ENCODE measurements at regions not wholly inside any gene's neighbourhood (a gene's known extent, or its start where the extent isn't known, plus 50 kb on each side); places are given as distances from the start of the nearest gene placed in this dataset.
"Not testable (repeated sequence)": the region's sequence is repeated elsewhere in the genome, so short reads cannot be mapped to it uniquely, and the experiment has no call there.

DNA sequence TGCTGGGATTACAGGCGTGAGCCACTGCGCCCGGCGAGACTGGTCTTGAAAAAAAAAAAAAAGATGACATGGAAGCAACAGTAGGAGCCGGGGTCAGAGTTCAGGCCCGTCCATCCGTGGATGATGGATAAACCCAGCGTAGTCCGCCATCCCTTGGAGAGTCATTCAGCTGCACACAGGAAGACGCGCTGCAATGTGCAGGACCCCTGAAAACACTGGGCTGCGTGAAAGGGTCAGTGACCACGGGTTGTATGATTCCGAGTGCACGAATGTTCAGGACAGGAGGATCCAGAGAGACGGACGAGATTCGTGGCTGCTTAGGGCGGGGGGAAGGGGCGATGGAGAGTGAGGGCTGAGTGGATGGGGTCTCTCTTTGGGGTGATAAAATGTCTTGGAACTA, 76.5 kb upstream of the METTL9 start:
- not testable (repeated sequence) for H3K27ac ChIP-seq (ENCODE audit: low read depth); H3K36me3 ChIP-seq (ENCODE audit: insufficient read depth); H3K4me3 ChIP-seq (ENCODE audit: low read depth, low read length); H3K4me1 ChIP-seq (ENCODE audit: insufficient read depth); DNase-seq (ENCODE audit: extremely low spot score)
- 95% methylated on average over 20 of the region's 20 CpGs for WGBS

DNA sequence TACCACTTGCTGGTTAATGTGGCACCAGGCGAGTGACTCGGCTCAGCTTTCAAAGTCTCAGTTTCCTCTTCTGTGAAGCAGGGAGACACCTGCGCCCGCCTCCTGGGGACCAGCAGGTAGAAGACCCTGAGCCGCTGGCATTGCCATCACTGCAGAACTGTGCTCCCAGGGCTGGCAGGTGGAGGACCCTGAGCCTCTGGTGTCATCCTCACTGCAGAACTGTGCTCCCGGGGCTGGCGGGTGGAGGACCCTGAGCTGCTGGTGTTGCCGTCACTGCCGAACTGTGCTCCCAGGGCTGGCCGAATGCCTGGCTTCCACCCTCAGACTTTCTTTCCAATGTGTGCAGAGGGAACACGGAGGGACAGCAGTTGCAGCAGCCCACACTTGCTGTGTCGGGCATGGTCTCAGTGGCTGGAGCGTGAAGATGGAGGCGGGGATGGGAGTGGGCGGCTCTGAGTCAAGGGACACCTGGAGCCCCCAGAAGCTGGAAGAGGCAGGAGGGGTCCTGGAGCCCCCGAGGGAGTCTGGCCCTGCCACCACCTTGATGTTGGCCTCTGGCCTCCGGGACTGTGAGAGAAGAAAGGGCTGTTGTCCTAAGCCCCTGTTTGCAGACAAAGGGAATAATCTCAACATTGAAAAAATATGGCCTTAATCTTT, 75.8 kb upstream of the METTL9 start:
- DNase-seq (ENCODE audit: extremely low spot score), result no peak
- H3K36me3 ChIP-seq (ENCODE audit: insufficient read depth), result no peaks in the 10 kb centered on the region
- 90% methylated on average over 17 of the region's 17 CpGs for WGBS
- H3K27ac ChIP-seq (ENCODE audit: low read depth), result no peak overlapping the region
- no peak overlapping the region for H3K4me3 ChIP-seq (ENCODE audit: low read depth, low read length)
- H3K4me1 ChIP-seq (ENCODE audit: insufficient read depth), result no peaks in the 10 kb centered on the region

DNA sequence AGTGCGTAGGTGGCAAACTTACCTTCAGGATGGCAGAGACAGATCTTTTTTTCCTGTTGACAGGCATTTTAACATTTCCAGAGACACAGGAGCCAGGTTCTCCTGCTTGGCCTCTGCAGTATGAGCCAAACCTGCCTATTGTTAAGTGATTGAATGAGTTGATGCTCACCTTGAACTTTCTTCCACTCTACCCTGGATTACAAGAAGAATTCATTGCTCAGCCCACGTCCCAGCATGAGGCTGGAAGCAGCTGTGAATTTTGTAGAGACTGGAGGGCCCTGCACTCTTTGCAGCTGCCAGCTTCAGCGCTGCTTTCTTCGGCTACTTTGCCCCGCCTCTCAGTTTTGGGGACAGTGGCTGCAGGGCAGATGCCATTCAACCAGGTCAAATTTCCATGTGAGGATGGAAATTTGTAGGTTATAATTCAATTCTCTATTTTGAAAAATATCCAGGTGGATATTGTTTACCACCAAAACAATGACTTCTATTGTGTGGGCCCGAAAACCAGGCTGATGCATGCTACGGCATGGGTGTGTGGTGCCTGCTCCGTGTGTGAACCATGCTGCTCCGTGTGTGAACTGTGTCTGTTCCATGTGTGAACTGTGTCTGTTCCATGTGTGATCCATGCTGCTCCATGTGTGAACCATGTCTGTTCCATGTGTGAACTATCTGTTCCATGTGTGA, 75.2 kb upstream of the METTL9 start:
- Histone ChIP-seq H3K4me1 (ENCODE audit: insufficient read depth) (no peaks in the 10 kb centered on the region), H3K36me3 (ENCODE audit: insufficient read depth) (no peaks in the 10 kb centered on the region), H3K4me3 (ENCODE audit: low read depth, low read length) (no peak overlapping the region), H3K27ac (ENCODE audit: low read depth) (no peak overlapping the region)
- 94% methylated on average over 9 of the region's 9 CpGs for WGBS
- DNase-seq (ENCODE audit: extremely low spot score), result no peak

DNA sequence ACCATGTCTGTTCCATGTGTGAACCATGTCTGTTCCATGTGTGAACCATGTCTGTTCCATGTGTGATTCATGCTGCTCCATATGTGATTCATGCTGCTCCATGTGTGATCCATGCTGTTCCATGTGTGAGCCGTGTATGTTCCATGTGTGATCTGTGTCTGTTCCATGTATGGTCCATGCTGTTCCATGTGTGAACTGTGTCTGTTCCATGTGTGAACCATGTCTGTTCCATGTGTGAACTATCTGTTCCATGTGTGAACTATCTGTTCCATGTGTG, 74.7 kb upstream of the METTL9 start:
- H3K4me3 ChIP-seq (ENCODE audit: low read depth, low read length); H3K4me1 ChIP-seq (ENCODE audit: insufficient read depth); H3K27ac ChIP-seq (ENCODE audit: low read depth); H3K36me3 ChIP-seq (ENCODE audit: insufficient read depth); DNase-seq (ENCODE audit: extremely low spot score): not testable (repeated sequence)
- WGBS, result 97% methylated on average over 1 of the region's 1 CpG

DNA sequence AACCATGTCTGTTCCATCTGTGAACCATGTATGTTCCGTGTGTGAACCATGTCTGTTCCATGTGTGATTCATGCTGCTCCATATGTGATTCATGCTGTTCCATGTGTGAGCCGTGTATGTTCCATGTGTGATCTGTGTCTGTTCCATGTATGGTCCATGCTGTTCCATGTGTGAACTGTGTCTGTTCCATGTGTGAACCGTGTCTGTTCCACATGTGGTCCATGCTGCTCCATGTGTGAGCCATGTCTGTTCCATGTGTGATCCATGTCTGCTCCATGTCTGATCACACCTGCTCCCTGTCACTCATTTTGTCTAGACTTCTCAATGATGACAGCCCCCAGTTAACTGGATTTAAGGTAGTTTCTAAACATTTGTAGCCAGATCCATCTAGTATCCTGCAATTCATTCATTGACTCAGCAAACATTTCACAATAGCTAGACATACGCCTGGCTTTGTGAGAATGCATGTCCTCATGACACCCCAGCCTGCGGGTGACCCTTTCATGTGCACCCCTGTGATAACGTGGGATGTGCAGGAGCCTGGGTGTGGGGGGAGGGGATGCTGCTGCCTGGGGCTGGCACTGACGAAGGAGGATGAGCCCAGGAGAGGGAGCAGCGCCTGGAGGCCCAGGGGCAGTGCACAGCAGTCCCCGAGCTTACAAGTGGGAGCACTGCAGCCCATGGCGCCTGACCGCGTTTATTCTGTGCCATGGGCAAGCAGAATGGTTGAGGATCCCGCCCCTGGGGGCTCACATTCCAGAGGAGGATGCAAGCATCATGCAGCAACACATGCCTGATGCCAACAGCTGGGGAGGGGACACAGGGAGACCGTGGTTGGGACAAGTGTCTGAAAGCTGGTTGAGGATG, 74.1 kb upstream of the METTL9 start:
- H3K27ac ChIP-seq (ENCODE audit: low read depth); H3K4me1 ChIP-seq (ENCODE audit: insufficient read depth); H3K4me3 ChIP-seq (ENCODE audit: low read depth, low read length); DNase-seq (ENCODE audit: extremely low spot score); H3K36me3 ChIP-seq (ENCODE audit: insufficient read depth): not testable (repeated sequence)
- 61% methylated on average over 14 of the region's 14 CpGs for WGBS

DNA sequence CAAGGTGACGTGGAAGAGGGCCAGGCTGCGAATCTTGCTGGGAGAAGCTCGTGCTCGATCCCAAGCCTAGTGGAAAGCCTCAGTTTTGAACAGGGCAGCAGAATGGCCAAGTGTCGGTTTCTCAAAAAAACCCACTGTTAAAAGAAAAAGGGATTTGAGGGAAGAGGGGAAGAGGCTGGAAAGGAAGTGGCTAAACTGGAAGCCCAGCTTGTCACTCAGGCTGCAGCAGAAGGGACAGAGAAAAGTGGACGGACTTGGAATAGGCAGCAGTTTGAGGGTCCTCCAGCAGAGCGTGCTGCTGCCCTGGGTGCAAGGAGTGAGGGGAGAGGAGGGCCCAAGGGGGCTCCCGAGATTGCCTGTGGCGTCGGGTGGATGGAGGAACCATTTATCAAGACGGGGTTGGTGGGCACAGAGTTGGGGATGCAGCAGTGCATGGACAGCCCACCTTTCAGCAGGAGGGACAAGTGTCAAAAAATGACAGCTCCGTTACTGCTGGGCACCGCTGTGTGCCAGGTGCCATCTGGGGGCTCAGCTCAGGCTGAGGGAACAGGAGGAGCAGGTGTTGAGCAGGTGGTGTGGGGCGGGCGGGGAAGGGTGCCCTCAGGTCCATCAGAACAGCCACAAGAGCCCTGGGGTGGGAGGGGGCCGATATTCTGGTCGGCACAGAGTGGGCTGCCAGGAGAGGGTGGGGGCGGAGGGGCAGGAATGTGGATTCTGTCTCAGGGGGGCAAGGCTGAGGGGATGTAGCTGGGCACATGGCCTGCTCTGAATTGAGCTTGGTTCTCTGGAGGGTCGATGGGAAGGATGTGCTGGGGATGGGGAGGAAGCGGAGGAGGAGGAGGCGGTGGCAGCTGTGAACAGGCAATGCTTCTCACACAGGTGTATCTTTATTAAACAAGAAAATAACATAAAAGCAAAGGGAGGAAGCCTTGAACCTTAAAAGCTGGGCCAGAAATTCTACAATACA, 73.1 kb upstream of the METTL9 start:
- H3K4me1 ChIP-seq (ENCODE audit: insufficient read depth); H3K27ac ChIP-seq (ENCODE audit: low read depth); DNase-seq (ENCODE audit: extremely low spot score); H3K4me3 ChIP-seq (ENCODE audit: low read depth, low read length); H3K36me3 ChIP-seq (ENCODE audit: insufficient read depth): not testable (repeated sequence)
- 76% methylated on average over 21 of the region's 21 CpGs for WGBS

DNA sequence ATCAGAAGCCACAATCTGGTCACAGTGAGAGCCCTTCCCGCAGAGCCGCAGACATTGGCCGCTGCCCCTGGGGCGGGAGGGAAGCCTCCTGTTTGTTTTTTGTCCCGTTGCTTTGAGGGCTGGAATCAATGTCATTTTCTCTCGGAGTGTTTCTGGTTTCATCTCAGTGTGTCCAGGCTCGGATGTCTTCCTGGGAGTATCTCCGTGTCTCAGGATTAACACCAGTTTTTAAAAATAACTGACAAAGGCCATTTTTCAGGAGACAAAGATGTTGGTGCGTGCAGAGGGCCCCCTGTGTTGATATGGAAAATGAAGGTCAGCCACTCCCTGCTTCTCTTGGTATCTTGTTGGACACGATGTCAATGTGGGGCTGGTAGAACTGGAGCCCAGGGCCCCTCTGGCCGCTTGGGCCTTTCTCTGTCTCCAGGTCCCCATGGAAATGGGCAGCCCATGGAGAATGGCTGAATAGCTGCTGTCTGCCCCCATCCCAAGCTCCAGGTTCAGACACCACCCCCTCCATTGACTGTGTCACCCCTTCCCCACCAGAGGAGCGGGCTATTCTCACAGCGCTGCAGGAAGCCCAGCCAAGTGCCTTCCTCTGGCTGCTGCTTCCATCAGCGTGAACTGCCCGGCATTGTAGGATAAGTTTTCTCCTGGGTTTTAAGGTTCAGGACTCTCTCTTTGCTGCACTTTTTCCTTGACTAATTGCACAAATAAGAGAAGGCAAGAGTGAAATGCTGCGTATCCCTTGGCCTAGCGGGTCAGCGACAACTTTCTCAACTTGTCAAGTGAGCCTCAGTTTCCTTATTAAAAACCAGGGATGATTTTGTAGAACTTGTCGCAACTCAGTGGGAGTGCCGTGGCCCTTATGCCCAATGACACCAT, 72.2 kb upstream of the METTL9 start:
- no peaks in the 10 kb centered on the region for H3K4me1 ChIP-seq (ENCODE audit: insufficient read depth)
- no peak overlapping the region for H3K27ac ChIP-seq (ENCODE audit: low read depth)
- H3K36me3 ChIP-seq (ENCODE audit: insufficient read depth), result no peaks in the 10 kb centered on the region
- no peak overlapping the region for H3K4me3 ChIP-seq (ENCODE audit: low read depth, low read length)
- DNase-seq (ENCODE audit: extremely low spot score), result no peak
- WGBS, result 77% methylated on average over 20 of the region's 20 CpGs

DNA sequence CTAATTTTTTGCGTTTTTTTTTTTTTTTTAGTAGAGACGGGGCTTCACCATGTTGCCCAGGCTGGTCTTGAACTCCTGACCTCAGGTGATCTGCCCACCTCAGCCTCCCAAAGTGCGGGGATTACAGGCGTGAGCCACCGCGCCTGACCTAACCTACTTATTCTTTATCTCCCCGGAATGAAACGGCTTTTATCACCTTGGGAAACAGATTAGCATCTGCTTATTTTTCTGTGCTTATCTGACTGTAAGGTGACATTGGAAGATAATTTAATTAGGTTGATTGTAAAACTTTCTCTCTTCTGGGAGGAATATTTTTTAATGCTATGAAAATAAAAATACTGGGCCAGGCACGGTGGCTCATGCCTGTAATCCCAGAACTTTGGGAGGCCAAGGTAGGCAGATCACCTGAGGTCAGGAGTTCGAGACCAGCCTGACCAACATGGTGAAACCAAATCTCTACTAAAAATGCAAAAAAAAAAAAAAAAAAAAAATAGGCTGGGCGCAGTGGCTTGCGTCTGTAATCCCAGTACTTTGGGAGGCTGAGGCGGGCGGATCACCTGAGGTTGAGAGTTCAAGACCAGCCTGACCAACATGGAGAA, 70.2 kb upstream of the METTL9 start:
- not testable (repeated sequence) for H3K27ac ChIP-seq (ENCODE audit: low read depth); DNase-seq (ENCODE audit: extremely low spot score); H3K4me3 ChIP-seq (ENCODE audit: low read depth, low read length); H3K36me3 ChIP-seq (ENCODE audit: insufficient read depth); H3K4me1 ChIP-seq (ENCODE audit: insufficient read depth)
- 82% methylated on average over 14 of the region's 14 CpGs for WGBS

DNA sequence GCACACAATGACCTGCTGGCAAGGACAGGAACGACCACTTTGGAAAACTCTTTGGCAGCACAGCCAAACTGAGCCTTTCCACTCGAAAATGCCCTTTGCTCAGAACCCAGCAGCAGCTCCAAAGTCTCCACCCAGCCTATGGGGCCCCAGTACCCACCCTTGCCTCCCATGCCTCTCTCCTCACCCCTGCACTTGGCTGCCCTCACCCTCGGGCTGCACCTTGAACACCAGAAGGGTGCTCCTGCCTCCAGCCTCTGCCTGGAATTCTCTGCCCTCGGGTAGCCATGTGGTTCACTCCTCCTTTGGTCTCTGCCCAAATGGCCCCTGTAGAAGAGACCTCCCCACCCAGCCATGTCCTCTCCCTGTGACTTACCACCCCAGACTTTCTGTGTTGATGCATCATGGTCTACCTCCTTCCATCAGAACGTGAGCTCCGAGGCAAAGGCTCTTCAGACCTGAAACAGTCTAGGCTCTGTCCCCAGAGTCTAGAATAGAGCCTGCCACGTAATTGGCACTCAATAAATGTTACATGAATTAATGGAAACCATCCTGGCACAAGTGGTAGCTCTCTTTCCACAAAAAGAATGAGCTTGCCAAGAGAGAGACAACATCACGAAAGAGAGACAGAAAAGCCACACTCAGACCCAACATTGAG, 68.5 kb upstream of the METTL9 start:
- not testable (repeated sequence) for H3K4me3 ChIP-seq (ENCODE audit: low read depth, low read length); H3K27ac ChIP-seq (ENCODE audit: low read depth); H3K36me3 ChIP-seq (ENCODE audit: insufficient read depth); H3K4me1 ChIP-seq (ENCODE audit: insufficient read depth); DNase-seq (ENCODE audit: extremely low spot score)
- 70% methylated on average over 7 of the region's 8 CpGs for WGBS

DNA sequence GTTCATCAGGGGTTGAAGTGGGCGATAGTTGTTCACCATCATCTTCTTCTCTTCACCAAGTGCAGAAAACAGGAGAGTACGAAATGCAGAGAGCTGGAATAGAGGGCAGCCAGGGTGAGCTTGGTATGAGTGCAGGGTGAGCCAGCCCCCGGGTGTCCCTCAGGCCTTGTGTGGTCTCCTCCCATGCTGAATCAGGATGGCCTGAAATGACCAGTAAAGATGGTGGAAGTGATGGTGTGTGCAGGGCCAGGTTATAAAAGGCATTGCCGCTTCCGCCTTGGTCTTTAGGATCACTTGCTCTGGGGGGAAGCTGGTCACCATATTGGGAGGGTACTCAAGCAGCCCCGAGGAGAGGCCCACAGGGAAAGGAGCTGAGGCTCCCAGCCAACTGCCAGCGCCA, 66.4 kb upstream of the METTL9 start:
- 96% methylated on average over 7 of the region's 7 CpGs for WGBS
- H3K4me1 ChIP-seq (ENCODE audit: insufficient read depth); H3K4me3 ChIP-seq (ENCODE audit: low read depth, low read length); H3K36me3 ChIP-seq (ENCODE audit: insufficient read depth); H3K27ac ChIP-seq (ENCODE audit: low read depth); DNase-seq (ENCODE audit: extremely low spot score): not testable (repeated sequence)

DNA sequence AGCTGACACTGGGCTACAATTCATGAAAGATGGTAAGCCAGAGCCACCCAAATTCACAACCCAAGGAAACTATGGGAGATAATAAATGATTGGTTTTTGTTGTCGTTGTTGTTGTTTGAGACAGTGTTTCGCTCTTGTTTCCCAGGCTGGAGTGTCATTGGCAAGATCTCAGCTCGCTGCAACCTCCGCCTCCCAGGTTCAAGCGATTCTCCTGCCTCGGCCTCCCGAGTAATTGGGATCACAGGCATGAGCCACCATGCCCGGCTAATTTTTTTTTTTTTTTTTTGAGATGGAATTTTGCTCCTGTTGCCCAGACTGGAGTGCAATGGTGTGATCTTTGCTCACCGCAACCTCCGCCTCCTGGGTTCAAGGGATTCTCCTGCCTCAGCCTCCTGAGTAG, 65.9 kb upstream of the METTL9 start:
- 98% methylated on average over 10 of the region's 10 CpGs for WGBS
- not testable (repeated sequence) for DNase-seq (ENCODE audit: extremely low spot score); H3K4me3 ChIP-seq (ENCODE audit: low read depth, low read length); H3K4me1 ChIP-seq (ENCODE audit: insufficient read depth); H3K36me3 ChIP-seq (ENCODE audit: insufficient read depth); H3K27ac ChIP-seq (ENCODE audit: low read depth)

DNA sequence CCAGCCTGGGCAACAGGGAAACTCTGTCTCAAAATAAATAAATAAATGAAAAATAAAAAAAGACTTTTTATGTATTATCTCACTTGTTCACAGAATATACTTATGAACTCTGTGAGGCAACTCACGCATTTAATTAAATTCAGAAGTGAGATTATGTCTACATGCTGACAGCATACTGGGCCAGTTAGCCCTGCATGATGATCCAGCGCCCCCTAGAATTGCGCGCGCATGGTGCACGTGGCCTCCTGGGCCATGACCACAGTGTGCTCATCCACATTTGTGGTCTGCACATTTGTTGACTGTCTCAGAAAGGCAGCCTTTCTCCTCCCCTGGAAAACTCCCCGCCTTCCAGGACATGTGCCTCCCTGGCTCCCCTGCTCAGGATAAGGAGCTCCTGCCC, 64.8 kb upstream of the METTL9 start:
- H3K4me3 ChIP-seq (ENCODE audit: low read depth, low read length); H3K4me1 ChIP-seq (ENCODE audit: insufficient read depth); DNase-seq (ENCODE audit: extremely low spot score); H3K27ac ChIP-seq (ENCODE audit: low read depth); H3K36me3 ChIP-seq (ENCODE audit: insufficient read depth): not testable (repeated sequence)
- WGBS, result 87% methylated on average over 6 of the region's 7 CpGs
